Parathyroid adenoma (tissue), 2 donors: ENCODE measurements at regions not wholly inside any gene's neighbourhood (a gene's known extent, or its start where the extent isn't known, plus 50 kb on each side); places are given as distances from the start of the nearest gene placed in this dataset.

Source experiments
- H2AFZ ChIP-seq: fragments of 300-600 bp; sonication (generic); one replicate; pipeline ENCODE4 v1.7.0; 2017; ENCODE audit warnings: antibody characterized with exemption, mild to moderate bottlenecking
- H3K27ac ChIP-seq: fragments of 300-600 bp; sonication (generic); one replicate; pipeline ENCODE4 v1.7.0; 2017
- H3K27me3 ChIP-seq: fragments of 300-600 bp; sonication (generic); one replicate; pipeline ENCODE4 v1.7.0; 2017; ENCODE audit warnings: low read length; ENCODE audit not compliant: control insufficient read depth, insufficient read depth
- H3K36me3 ChIP-seq: fragments of 300-600 bp; sonication (generic); one replicate; pipeline ENCODE4 v1.7.0; 2017; ENCODE audit warnings: low read length; ENCODE audit not compliant: control insufficient read depth, insufficient read depth
- H3K4me1 ChIP-seq: fragments of 300-600 bp; sonication (generic); one replicate; pipeline ENCODE4 v1.7.0; 2017; ENCODE audit warnings: control low read depth
- H3K4me2 ChIP-seq: fragments of 300-600 bp; sonication (generic); one replicate; pipeline ENCODE4 v1.7.0; 2017; ENCODE audit warnings: low read length
- H3K4me3 ChIP-seq: fragments of 300-600 bp; sonication (generic); one replicate; pipeline ENCODE4 v1.7.0; 2017; ENCODE audit warnings: low read depth, low read length
- H3K79me2 ChIP-seq: fragments of 300-600 bp; sonication (generic); one replicate; pipeline ENCODE4 v1.7.0; 2017; ENCODE audit warnings: control low read depth
- H3K9ac ChIP-seq: fragments of 300-600 bp; sonication (generic); one replicate; pipeline ENCODE4 v1.7.0; 2017; ENCODE audit warnings: mild to moderate bottlenecking
- H3K9me3 ChIP-seq: fragments of 300-600 bp; sonication (generic); one replicate; pipeline ENCODE4 v1.7.0; 2017; ENCODE audit warnings: low read length; ENCODE audit not compliant: control insufficient read depth
- CTCF ChIP-seq: fragments of 300-600 bp; sonication (generic); IDR thresholded peaks from one replicate; pipeline ENCODE4 v1.7.0; 2017; ENCODE audit warnings: antibody characterized with exemption, mild to moderate bottlenecking
- donor health status: primary hyperparathyroidism.

DNA sequence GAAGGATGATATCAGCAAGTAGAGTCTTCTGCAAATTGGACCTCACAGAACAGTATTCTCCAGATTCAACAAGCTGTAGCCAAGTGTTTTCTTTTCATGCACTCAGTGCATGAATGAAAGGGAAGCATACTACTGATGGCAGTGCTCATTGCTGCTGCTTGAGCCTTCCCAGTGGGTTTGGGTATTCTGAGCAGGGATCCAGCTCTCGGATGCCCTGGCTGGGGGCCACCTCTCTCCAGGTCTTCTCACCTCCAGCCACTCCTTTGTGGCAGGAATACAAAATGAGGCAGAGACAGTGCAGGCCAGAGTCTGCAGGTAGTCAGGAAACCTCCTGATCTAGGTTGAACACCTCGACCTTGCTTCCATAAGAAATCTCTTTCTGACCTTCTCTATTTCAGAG lies 390.4 kb upstream of the CELF4 start:
- H2AFZ ChIP-seq = no peak overlapping the region
- no peak overlapping the region for H3K4me3 ChIP-seq
- no peaks in the 10 kb centered on the region for H3K79me2 ChIP-seq
- H3K9me3 ChIP-seq = no peaks in the 10 kb centered on the region
- H3K36me3 ChIP-seq = no peaks in the 10 kb centered on the region
- H3K4me2 ChIP-seq = no peak overlapping the region
- no peaks in the 10 kb centered on the region for H3K4me1 ChIP-seq
- no peaks in the 10 kb centered on the region for H3K27me3 ChIP-seq
- H3K9ac ChIP-seq = no peak overlapping the region
- TF ChIP-seq CTCF = no peak
- H3K27ac ChIP-seq = no peak overlapping the region

GRCh38 chr18:37955201-37955600 lies 389.6 kb upstream of the CELF4 start:
- Histone ChIP-seq H3K4me1 (no peaks in the 10 kb centered on the region), H3K9ac (no peak overlapping the region), H3K9me3 (no peaks in the 10 kb centered on the region), H3K79me2 (no peaks in the 10 kb centered on the region), H2AFZ (no peak overlapping the region), H3K27ac (no peak overlapping the region), H3K27me3 (no peaks in the 10 kb centered on the region), H3K4me2 (no peak overlapping the region), H3K4me3 (no peak overlapping the region), H3K36me3 (no peaks in the 10 kb centered on the region)
- no peak for TF ChIP-seq CTCF

GRCh38 chr18:37953876-37954275 lies 388.3 kb upstream of the CELF4 start:
- Histone ChIP-seq H3K27me3 (no peaks in the 10 kb centered on the region), H3K27ac (no peak overlapping the region), H3K9me3 (no peaks in the 10 kb centered on the region), H3K4me1 (no peaks in the 10 kb centered on the region), H3K36me3 (no peaks in the 10 kb centered on the region), H2AFZ (no peak overlapping the region), H3K4me3 (no peak overlapping the region), H3K4me2 (no peak overlapping the region), H3K79me2 (no peaks in the 10 kb centered on the region), H3K9ac (no peak overlapping the region)
- TF ChIP-seq CTCF = no peak

DNA sequence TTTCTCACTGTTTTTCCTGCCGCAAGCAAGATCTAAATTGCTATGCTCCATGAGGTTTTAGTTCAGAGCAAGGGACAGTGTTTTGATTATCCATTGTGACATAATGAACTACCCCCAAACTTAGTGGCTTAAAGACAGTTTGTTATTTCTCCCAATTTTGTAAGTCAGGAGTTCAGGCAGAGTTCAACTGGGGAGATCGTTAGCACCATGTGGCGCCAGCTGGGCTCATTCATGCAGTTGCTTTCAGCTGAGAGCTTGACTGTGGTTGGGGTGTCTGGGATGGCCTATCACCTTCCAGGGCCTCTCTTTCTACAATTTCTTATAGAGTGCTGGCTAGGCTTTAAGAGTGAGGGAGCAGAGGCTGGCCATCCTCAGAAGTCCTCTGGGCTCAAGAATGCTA lies 382.9 kb upstream of the CELF4 start:
- H3K27ac ChIP-seq = no peak overlapping the region

More for the DNA sequence above, 382.9 kb upstream of the CELF4 start:
- no peaks in the 10 kb centered on the region for H3K79me2 ChIP-seq
- H3K9ac ChIP-seq = no peak overlapping the region
- H3K9me3 ChIP-seq = no peaks in the 10 kb centered on the region
- no peaks in the 10 kb centered on the region for H3K36me3 ChIP-seq
- no peaks in the 10 kb centered on the region for H3K4me1 ChIP-seq
- no peak overlapping the region for H3K4me3 ChIP-seq
- no peak overlapping the region for H2AFZ ChIP-seq
- H3K4me2 ChIP-seq = no peak overlapping the region
- no peak for TF ChIP-seq CTCF
- no peaks in the 10 kb centered on the region for H3K27me3 ChIP-seq
